ENCODE measurements at regions not wholly inside any gene's neighbourhood (a gene's known extent, or its start where the extent isn't known, plus 50 kb on each side); places are given as distances from the start of the nearest gene placed in this dataset.

GRCh38 chr12:42691991-42692557 is 102.5 kb upstream of the PRICKLE1 start:
- Histone ChIP-seq H3K36me3 (no peaks in the 10 kb centered on the region), H3K4me1 (ENCODE audit: low read depth) (no peaks in the 10 kb centered on the region), H3K27ac (no peak overlapping the region), H3K27me3 (no peaks in the 10 kb centered on the region), H3K9me3 (ENCODE audit: low read depth) (no peaks in the 10 kb centered on the region), H3K4me3 (no peak overlapping the region)
- TF ChIP-seq CTCF (IDR thresholded peaks at IDR 0.05; ENCODE audit: low read depth, low read length), result no peak
- DNase-seq (ENCODE audit: low read depth in 1 of 2, low spot score in 1 of 2), result no peak

GRCh38 chr12:42690264-42690663 is 100.7 kb upstream of the PRICKLE1 start:
- no peaks in the 10 kb centered on the region for H3K36me3 ChIP-seq
- no peak for DNase-seq (ENCODE audit: low read depth in 1 of 2, low spot score in 1 of 2)
- H3K27me3 ChIP-seq, result no peaks in the 10 kb centered on the region
- H3K4me1 ChIP-seq (ENCODE audit: low read depth), result no peaks in the 10 kb centered on the region
- TF ChIP-seq CTCF (IDR thresholded peaks at IDR 0.05; ENCODE audit: low read depth, low read length), result no peak
- H3K9me3 ChIP-seq (ENCODE audit: low read depth), result no peaks in the 10 kb centered on the region
- no peak overlapping the region for H3K27ac ChIP-seq
- no peak overlapping the region for H3K4me3 ChIP-seq

GRCh38 chr12:42689699-42690098 is 100.2 kb upstream of the PRICKLE1 start:
- TF ChIP-seq CTCF (IDR thresholded peaks at IDR 0.05; ENCODE audit: low read depth, low read length), result no peak
- no peak overlapping the region for H3K27ac ChIP-seq
- no peaks in the 10 kb centered on the region for H3K9me3 ChIP-seq (ENCODE audit: low read depth)

GRCh38 chr12:42686514-42687172 is 97.1 kb upstream of the PRICKLE1 start:
- H3K4me3 ChIP-seq, result no peak overlapping the region
- H3K9me3 ChIP-seq (ENCODE audit: low read depth), result no peaks in the 10 kb centered on the region
- no peaks in the 10 kb centered on the region for H3K27me3 ChIP-seq
- no peak overlapping the region for H3K27ac ChIP-seq
- no peak for DNase-seq (ENCODE audit: low read depth in 1 of 2, low spot score in 1 of 2)
- no peaks in the 10 kb centered on the region for H3K4me1 ChIP-seq (ENCODE audit: low read depth)
- H3K36me3 ChIP-seq, result no peaks in the 10 kb centered on the region
- TF ChIP-seq CTCF (IDR thresholded peaks at IDR 0.05; ENCODE audit: low read depth, low read length), result no peak

More at GRCh38 chr12:42689699-42690098, 100.2 kb upstream of the PRICKLE1 start:
- Histone ChIP-seq H3K4me3 (no peak overlapping the region), H3K4me1 (ENCODE audit: low read depth) (no peaks in the 10 kb centered on the region), H3K27me3 (no peaks in the 10 kb centered on the region), H3K36me3 (no peaks in the 10 kb centered on the region)
- no peak for DNase-seq (ENCODE audit: low read depth in 1 of 2, low spot score in 1 of 2)

GRCh38 chr12:42684802-42685071 is 95.2 kb upstream of the PRICKLE1 start:
- no peak for TF ChIP-seq CTCF (IDR thresholded peaks at IDR 0.05; ENCODE audit: low read depth, low read length)
- Histone ChIP-seq H3K36me3 (no peaks in the 10 kb centered on the region), H3K4me1 (ENCODE audit: low read depth) (peaks cover 3% of the 10 kb centered on the region), H3K4me3 (no peak overlapping the region), H3K9me3 (ENCODE audit: low read depth) (no peaks in the 10 kb centered on the region), H3K27me3 (no peaks in the 10 kb centered on the region), H3K27ac (no peak overlapping the region)
- no peak for DNase-seq (ENCODE audit: low read depth in 1 of 2, low spot score in 1 of 2)
